ENCODE measurements at regions not wholly inside any gene's neighbourhood (a gene's known extent, or its start where the extent isn't known, plus 50 kb on each side); places are given as distances from the start of the nearest gene placed in this dataset.

- TF ChIP-seq RORA (CRISPR knock-in tag; IDR thresholded peaks at IDR 0.05) (no peak), HOXA7 (CRISPR knock-in tag; IDR thresholded peaks at IDR 0.05) (no peak), ZNF512 (CRISPR knock-in tag; IDR thresholded peaks at IDR 0.05) (no peak), THYN1 (CRISPR knock-in tag; IDR thresholded peaks at IDR 0.05; ENCODE audit: borderline replicate concordance, low read depth) (no peak), PAF1 (CRISPR knock-in tag; IDR thresholded peaks at IDR 0.05) (no peak), MIER2 (CRISPR knock-in tag; IDR thresholded peaks at IDR 0.05) (no peak), ZNF720 (CRISPR knock-in tag; IDR thresholded peaks at IDR 0.05) (no peak), ZNF749 (CRISPR knock-in tag; IDR thresholded peaks at IDR 0.05; ENCODE audit: borderline replicate concordance) (no peak), ZFAT (CRISPR knock-in tag; conservative IDR thresholded peaks at IDR 0.05) (no peak), NCOA1 (CRISPR knock-in tag; IDR thresholded peaks at IDR 0.05) (no peak), ZNF547 (CRISPR knock-in tag; IDR thresholded peaks at IDR 0.05) (no peak), MTF2 (CRISPR knock-in tag; IDR thresholded peaks at IDR 0.05; ENCODE audit: borderline replicate concordance) (no peak), RBFOX2 (IDR thresholded peaks at IDR 0.05; ENCODE audit: low read depth, low read length) (no peak)
- ChIA-PET CTCF (ENCODE audit: low intra/inter-chr PET ratio, low total read pairs) (no interaction called here), POLR2A (no interaction called here)
- WGBS (ENCODE audit: low lambda C conversion rate): 0% methylated on average over 1 of the region's 1 CpG
- Histone ChIP-seq H3K27ac (ENCODE audit: extremely low read length, insufficient read depth, low read length) (no peak overlapping the region), H2AFZ (ENCODE audit: low read length) (no peak overlapping the region), H3K36me3 (replicated peaks in 1 of 2; ENCODE audit: control insufficient read depth in 1 of 2, insufficient read depth in 2 of 2, low read length in 2 of 2) (no peaks in the 10 kb centered on the region), H3K9me3 (ENCODE audit: low read length) (no peaks in the 10 kb centered on the region), H4K20me1 (ENCODE audit: insufficient read depth, low read length) (no peaks in the 10 kb centered on the region), H3K79me2 (ENCODE audit: insufficient read depth, low read length) (no peaks in the 10 kb centered on the region), H3K27me3 (ENCODE audit: control insufficient read depth in 1 of 2, insufficient read depth in 2 of 2, low read length in 2 of 2) (no peaks in the 10 kb centered on the region), H3K9ac (ENCODE audit: insufficient read depth, low read depth, low read length) (no peak overlapping the region), H3K4me1 (ENCODE audit: insufficient read depth, low read length) (no peaks in the 10 kb centered on the region), H3K4me2 (ENCODE audit: low read depth, low read length) (no peak overlapping the region), H3K4me3 (replicated peaks in 1 of 3; ENCODE audit: insufficient read depth in 1 of 3, low read depth in 2 of 3, low read length in 3 of 3) (no peak overlapping the region)
- intact Hi-C loops (cut with micrococcal nuclease; ENCODE audit: unreplicated experiment): no loop called here
- FAIRE-seq (no peak), DNase-seq (ENCODE audit: low spot score) (no peak), ATAC-seq (no peak)
- in situ Hi-C loops (cut with HindIII; ENCODE audit: extremely low pct_ligation_motif_present, low pct_unique_long_range_greater_than_20kb): no loop called here
- BruUV-seq (replicated peaks): no TSS peak
These were observed 178.4 kb downstream of the ATOH1 start for GRCh38 chr4:94006932-94007331.

All from HepG2 (cell line).